CD14-positive monocyte (primary cell): ENCODE measurements at regions not wholly inside any gene's neighbourhood (a gene's known extent, or its start where the extent isn't known, plus 50 kb on each side); places are given as distances from the start of the nearest gene placed in this dataset.
A peak's percentile ranks its signal among the peaks of the same experiment; 100 is the strongest.
"Not testable (repeated sequence)": the region's sequence is repeated elsewhere in the genome, so short reads cannot be mapped to it uniquely, and the experiment has no call there.

Source experiments
- DNase-seq, 3 donors: peaks; one replicate each; pipeline ENCODE4 v3.0.0-alpha.2; 2011 to 2022
- H2AFZ ChIP-seq: 2 replicates; pipeline ENCODE4 v1.6.0; 2012; ENCODE audit warnings: mild to moderate bottlenecking, low read depth, low read length, inconsistent platforms; ENCODE audit not compliant: insufficient read depth, poor library complexity, severe bottlenecking
- H3K27ac ChIP-seq, 2 donors: 1 replicate in 1 of 2; 2 replicates in 1 of 2; pipeline ENCODE4 v1.5.1; 2012 to 2013; ENCODE audit warnings: low read length in 2 of 2, control low read depth in 1 of 2, inconsistent platforms in 1 of 2, low read depth in 1 of 2, mild to moderate bottlenecking in 1 of 2
- H3K27me3 ChIP-seq, 2 donors: one replicate each; pipeline versions ENCODE4 v1.6.0 to v1.6.1; 2011 to 2013; ENCODE audit warnings: low read length in 2 of 2; ENCODE audit not compliant: control insufficient read depth in 2 of 2, insufficient read depth in 2 of 2
- H3K36me3 ChIP-seq, 2 donors: replicated peaks in 1 of 2; 1 replicate in 1 of 2; 2 replicates in 1 of 2; pipeline versions ENCODE4 v1.5.1 to v1.6.1; 2012 to 2013; ENCODE audit warnings: low read length in 2 of 2, control low read depth in 1 of 2, inconsistent platforms in 1 of 2, mild to moderate bottlenecking in 1 of 2; ENCODE audit not compliant: insufficient read depth in 2 of 2, control insufficient read depth in 1 of 2
- H3K4me1 ChIP-seq, 2 donors: 1 replicate in 1 of 2; 2 replicates in 1 of 2; pipeline versions ENCODE4 v1.5.1 to v1.6.1; 2012 to 2013; ENCODE audit warnings: low read length in 2 of 2, control low read depth in 1 of 2, inconsistent platforms in 1 of 2, mild to moderate bottlenecking in 1 of 2, moderate library complexity in 1 of 2; ENCODE audit not compliant: insufficient read depth in 2 of 2, control insufficient read depth in 1 of 2
- H3K4me2 ChIP-seq: replicated peaks from 2 replicates; pipeline ENCODE3; 2012; ENCODE audit warnings: low read length, moderate library complexity, mild to moderate bottlenecking; ENCODE audit not compliant: poor library complexity, severe bottlenecking; ENCODE audit errors: extremely low read depth
- H3K4me3 ChIP-seq, 3 experiments: fragments of 200-600 bp in 1 of 3; sonication (generic) in 1 of 3; replicated peaks in 1 of 3; 1 replicate in 2 of 3; 2 replicates in 1 of 3; pipeline ENCODE4 v1.5.1; 2011 to 2013; ENCODE audit warnings: low read length in 3 of 3, mild to moderate bottlenecking in 3 of 3, control low read depth in 2 of 3, low read depth in 2 of 3, inconsistent platforms in 1 of 3, moderate library complexity in 1 of 3
- H3K79me2 ChIP-seq: 2 replicates; pipeline ENCODE4 v1.6.0; 2012; ENCODE audit warnings: mild to moderate bottlenecking, control low read depth, inconsistent platforms, low read length, moderate library complexity; ENCODE audit not compliant: insufficient read depth
- H3K9ac ChIP-seq: 2 replicates; pipeline ENCODE4 v1.6.0; 2017; ENCODE audit warnings: low read length, mild to moderate bottlenecking; ENCODE audit not compliant: insufficient read depth, poor library complexity, severe bottlenecking
- H3K9me3 ChIP-seq, 2 donors: replicated peaks in 1 of 2; 1 replicate in 1 of 2; 2 replicates in 1 of 2; pipeline versions ENCODE4 v1.5.1 to v1.6.1; 2012 to 2013; ENCODE audit warnings: low read length in 2 of 2, control low read depth in 1 of 2; ENCODE audit not compliant: control insufficient read depth in 1 of 2, insufficient read depth in 1 of 2
- H4K20me1 ChIP-seq: 2 replicates; pipeline ENCODE4 v1.6.0; 2012; ENCODE audit warnings: mild to moderate bottlenecking, low read length, control low read depth, moderate library complexity; ENCODE audit not compliant: insufficient read depth
- H3K27ac Mint-ChIP-seq, 7 donors: one replicate each; pipeline ENCODE4 v1.8.0; 2020; ENCODE audit warnings: mild to moderate bottlenecking in 7 of 7, mixed read lengths in 7 of 7, moderate library complexity in 6 of 7, inconsistent platforms in 2 of 7
- H3K27me3 Mint-ChIP-seq, 3 donors: one replicate each; pipeline ENCODE4 v1.8.0; 2021 to 2022; ENCODE audit warnings: low read depth in 3 of 3, mild to moderate bottlenecking in 3 of 3, mixed read lengths in 3 of 3, moderate library complexity in 3 of 3, inconsistent platforms in 1 of 3
- H3K36me3 Mint-ChIP-seq, 2 donors: one replicate each; pipeline ENCODE4 v1.8.0; 2020; ENCODE audit warnings: mixed read lengths in 2 of 2, inconsistent platforms in 1 of 2, mild to moderate bottlenecking in 1 of 2
- H3K4me1 Mint-ChIP-seq: one replicate; pipeline ENCODE4 v1.8.0; 2020; ENCODE audit warnings: mild to moderate bottlenecking, mixed read lengths
- H3K4me3 Mint-ChIP-seq, 2 donors: one replicate each; pipeline ENCODE4 v1.8.0; 2020; ENCODE audit warnings: mild to moderate bottlenecking in 2 of 2, mixed read lengths in 2 of 2, moderate library complexity in 1 of 2
- H3K9me3 Mint-ChIP-seq, 7 donors: one replicate each; pipeline ENCODE4 v1.8.0; 2020 to 2022; ENCODE audit warnings: mixed read lengths in 7 of 7, mild to moderate bottlenecking in 6 of 7, moderate library complexity in 6 of 7, inconsistent platforms in 2 of 7
- WGBS: methylation state at CpG from one replicate; pipeline ENCODE4 v1.1.5; 2013; ENCODE audit warnings: missing lambda C conversion rate; ENCODE audit not compliant: insufficient coverage; 5-methylcytosine and 5-hydroxymethylcytosine counted together
- intact Hi-C, 2 donors: fragments of 100-400 bp; cut with micrococcal nuclease; formaldehyde crosslinking; loops; one replicate each; pipeline versions ENCODE4 v1.15.0 to v1.15.1; 2023
- TF ChIP-seq, protein P1 (sequence below): fragments of 200-600 bp; IDR thresholded peaks from one replicate; pipeline ENCODE4 v1.8.0; 2022; ENCODE audit warnings: antibody characterized with exemption, mild to moderate bottlenecking

DNA sequence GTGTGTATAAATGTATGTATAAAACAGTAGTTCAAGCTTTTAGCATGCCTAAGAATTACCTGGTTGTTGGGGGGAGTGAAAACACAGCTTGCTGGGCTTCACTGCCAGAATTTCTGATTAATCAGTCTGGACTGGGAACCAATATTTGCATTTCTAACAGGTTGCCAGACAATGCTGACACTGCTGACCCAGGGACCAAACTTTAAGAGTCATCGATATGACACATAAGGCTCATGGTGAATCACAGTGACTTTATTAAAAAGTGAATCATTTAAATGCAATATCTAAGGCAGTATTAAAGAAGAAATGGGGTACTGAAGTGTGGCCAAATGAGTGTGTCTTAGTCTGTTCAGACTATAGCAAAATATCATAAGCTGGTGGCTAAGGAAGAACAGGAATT is 195.9 kb upstream of the DTNA start:
- H3K36me3 Mint-ChIP-seq = no peaks in the 10 kb centered on the region

DNA sequence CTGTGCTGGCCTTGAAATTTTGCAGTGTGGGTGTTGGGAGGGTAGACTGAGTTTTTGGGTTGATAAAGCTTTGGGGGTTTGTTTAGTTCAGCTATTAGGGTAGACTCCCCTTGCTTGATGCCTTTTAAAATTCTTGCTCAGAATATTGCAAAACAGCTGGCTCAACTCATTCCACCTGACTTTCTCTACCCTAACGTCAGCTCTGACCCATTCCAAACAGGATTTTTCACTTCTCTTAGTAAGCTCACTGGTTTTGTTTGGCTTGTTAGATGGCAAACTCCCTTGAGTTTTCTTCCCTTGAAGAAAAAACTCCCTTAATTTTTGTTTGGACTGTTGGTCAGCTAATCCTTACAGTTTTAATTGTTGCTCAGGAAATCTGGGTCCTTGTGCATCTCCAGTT is 195.1 kb upstream of the DTNA start:
- H3K4me1 Mint-ChIP-seq = no peaks in the 10 kb centered on the region
- Histone ChIP-seq H3K36me3 (no peaks in the 10 kb centered on the region), H3K4me3 (no peak overlapping the region), H3K9me3 (peaks cover 8 to 16% of the 10 kb centered on the region in 2 donors), H3K4me1 (no peaks in the 10 kb centered on the region), H3K27me3 (no peaks in the 10 kb centered on the region), H3K79me2 (no peaks in the 10 kb centered on the region), H2AFZ (no peak overlapping the region), H3K9ac (no peak overlapping the region), H3K27ac (no peak overlapping the region), H3K4me2 (no peak overlapping the region), H4K20me1 (no peaks in the 10 kb centered on the region)
- WGBS = 80% methylated on average over 1 of the region's 1 CpG
- DNase-seq = no peak
- H3K27me3 Mint-ChIP-seq = peaks cover 0 to 1% (median under 1%) of the 10 kb centered on the region in 3 donors
- H3K4me3 Mint-ChIP-seq = no peak overlapping the region
- H3K9me3 Mint-ChIP-seq = peaks cover 2 to 20% (median 8%) of the 10 kb centered on the region in 7 donors
- TF ChIP-seq, protein P1, sequence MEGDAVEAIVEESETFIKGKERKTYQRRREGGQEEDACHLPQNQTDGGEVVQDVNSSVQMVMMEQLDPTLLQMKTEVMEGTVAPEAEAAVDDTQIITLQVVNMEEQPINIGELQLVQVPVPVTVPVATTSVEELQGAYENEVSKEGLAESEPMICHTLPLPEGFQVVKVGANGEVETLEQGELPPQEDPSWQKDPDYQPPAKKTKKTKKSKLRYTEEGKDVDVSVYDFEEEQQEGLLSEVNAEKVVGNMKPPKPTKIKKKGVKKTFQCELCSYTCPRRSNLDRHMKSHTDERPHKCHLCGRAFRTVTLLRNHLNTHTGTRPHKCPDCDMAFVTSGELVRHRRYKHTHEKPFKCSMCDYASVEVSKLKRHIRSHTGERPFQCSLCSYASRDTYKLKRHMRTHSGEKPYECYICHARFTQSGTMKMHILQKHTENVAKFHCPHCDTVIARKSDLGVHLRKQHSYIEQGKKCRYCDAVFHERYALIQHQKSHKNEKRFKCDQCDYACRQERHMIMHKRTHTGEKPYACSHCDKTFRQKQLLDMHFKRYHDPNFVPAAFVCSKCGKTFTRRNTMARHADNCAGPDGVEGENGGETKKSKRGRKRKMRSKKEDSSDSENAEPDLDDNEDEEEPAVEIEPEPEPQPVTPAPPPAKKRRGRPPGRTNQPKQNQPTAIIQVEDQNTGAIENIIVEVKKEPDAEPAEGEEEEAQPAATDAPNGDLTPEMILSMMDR = no peak
- no peaks in the 10 kb centered on the region for H3K36me3 Mint-ChIP-seq
- no peak overlapping the region for H3K27ac Mint-ChIP-seq
- intact Hi-C loops = no loop called here

More for the DNA sequence above, 195.9 kb upstream of the DTNA start:
- no peak overlapping the region for H3K4me3 Mint-ChIP-seq
- no peaks in the 10 kb centered on the region for H3K4me1 ChIP-seq
- no peak overlapping the region for H3K4me2 ChIP-seq
- H3K4me1 Mint-ChIP-seq = no peaks in the 10 kb centered on the region
- peaks cover 2 to 20% (median 8%) of the 10 kb centered on the region in 7 donors for H3K9me3 Mint-ChIP-seq
- H3K79me2 ChIP-seq = no peaks in the 10 kb centered on the region
- H2AFZ ChIP-seq = no peak overlapping the region
- H3K36me3 ChIP-seq = no peaks in the 10 kb centered on the region
- WGBS = no CpG with 5 or more reads among the region's 1 CpG
- TF ChIP-seq, protein P1 = no peak
- peaks cover 8 to 16% of the 10 kb centered on the region in 2 donors for H3K9me3 ChIP-seq
- no peak overlapping the region for H3K27ac Mint-ChIP-seq
- peak in 1 of 3 donors; percentile 2 for DNase-seq
- no peak overlapping the region for H3K9ac ChIP-seq
- H3K27me3 ChIP-seq = no peaks in the 10 kb centered on the region
- no peak overlapping the region for H3K4me3 ChIP-seq
- intact Hi-C loops = no loop called here
- H3K27me3 Mint-ChIP-seq = peaks cover 0 to 2% (median 1%) of the 10 kb centered on the region in 3 donors
- no peak overlapping the region for H3K27ac ChIP-seq
- H4K20me1 ChIP-seq = no peaks in the 10 kb centered on the region

DNA sequence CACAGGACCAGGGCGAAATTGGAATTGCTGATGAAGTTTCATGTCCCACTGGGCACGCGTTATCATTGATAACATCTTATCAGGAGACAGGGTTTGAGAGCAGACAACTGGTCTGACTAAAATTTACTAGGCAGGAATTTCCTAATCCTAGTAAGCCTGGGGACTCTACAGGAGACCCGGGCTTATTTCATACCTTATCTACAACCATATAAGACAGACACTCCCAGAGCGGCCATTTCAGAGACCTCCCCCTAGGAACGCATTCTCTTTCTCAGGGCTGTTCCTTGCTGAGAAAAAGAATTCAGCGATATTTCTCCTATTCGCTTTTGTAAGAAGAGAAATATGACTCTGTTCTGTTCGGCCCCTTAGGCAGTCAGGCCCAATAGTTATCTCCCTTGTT is 193.7 kb upstream of the DTNA start:
- H3K4me3 ChIP-seq, DNase-seq, H3K4me2 ChIP-seq, H3K4me3 Mint-ChIP-seq, H3K36me3 Mint-ChIP-seq, H3K4me1 Mint-ChIP-seq, H3K4me1 ChIP-seq, H3K27me3 ChIP-seq, H4K20me1 ChIP-seq, H3K27ac ChIP-seq, H3K27ac Mint-ChIP-seq, H3K79me2 ChIP-seq, H2AFZ ChIP-seq, intact Hi-C loops, H3K36me3 ChIP-seq, H3K9ac ChIP-seq, H3K27me3 Mint-ChIP-seq: not testable (repeated sequence)
- H3K9me3 ChIP-seq = peaks cover 8 to 16% of the 10 kb centered on the region in 2 donors
- H3K9me3 Mint-ChIP-seq = peaks cover 2 to 20% (median 8%) of the 10 kb centered on the region in 7 donors
- WGBS = 96% methylated on average over 6 of the region's 9 CpGs
